ENCODE measurements at regions not wholly inside any gene's neighbourhood (a gene's known extent, or its start where the extent isn't known, plus 50 kb on each side); places are given as distances from the start of the nearest gene placed in this dataset.

DNA sequence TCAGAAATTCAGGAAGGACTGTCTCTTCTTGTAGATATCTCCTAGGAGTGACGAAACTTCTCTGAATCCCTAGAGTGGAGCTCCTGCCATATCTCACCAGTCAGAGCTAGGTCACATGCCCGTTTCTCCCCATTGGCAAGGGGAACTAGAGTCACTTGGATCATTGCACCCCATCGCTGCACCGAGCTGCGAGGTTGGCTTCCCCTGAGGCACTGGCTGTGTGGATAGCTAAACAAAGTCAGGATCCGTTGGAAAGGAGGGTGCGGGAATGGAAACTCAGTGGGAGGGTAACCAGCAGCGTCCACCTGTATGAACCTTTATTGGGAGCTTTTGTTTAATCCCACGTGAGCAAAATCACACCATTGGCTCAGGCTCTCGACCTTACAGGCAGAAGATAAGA is 283.8 kb downstream of the BRD1 start:
- no peaks in the 10 kb centered on the region for H3K9me3 ChIP-seq (ENCODE audit: low read length)
- ChIA-PET POLR2A (no interaction called here), CTCF (ENCODE audit: low intra/inter-chr PET ratio, low total read pairs) (no interaction called here)
- H2AFZ ChIP-seq (ENCODE audit: low read length): no peak overlapping the region
- TF ChIP-seq ZFX (CRISPR knock-in tag; IDR thresholded peaks at IDR 0.05; ENCODE audit: low read depth) (no peak), DMAP1 (CRISPR knock-in tag; IDR thresholded peaks at IDR 0.05) (no peak), SP5 (CRISPR knock-in tag; IDR thresholded peaks at IDR 0.05; ENCODE audit: borderline replicate concordance, low read depth) (no peak), ZSCAN12 (CRISPR knock-in tag; IDR thresholded peaks at IDR 0.05) (no peak), KMT2A (CRISPR knock-in tag; IDR thresholded peaks at IDR 0.05) (no peak)
- TF ChIP-seq, protein P1, sequence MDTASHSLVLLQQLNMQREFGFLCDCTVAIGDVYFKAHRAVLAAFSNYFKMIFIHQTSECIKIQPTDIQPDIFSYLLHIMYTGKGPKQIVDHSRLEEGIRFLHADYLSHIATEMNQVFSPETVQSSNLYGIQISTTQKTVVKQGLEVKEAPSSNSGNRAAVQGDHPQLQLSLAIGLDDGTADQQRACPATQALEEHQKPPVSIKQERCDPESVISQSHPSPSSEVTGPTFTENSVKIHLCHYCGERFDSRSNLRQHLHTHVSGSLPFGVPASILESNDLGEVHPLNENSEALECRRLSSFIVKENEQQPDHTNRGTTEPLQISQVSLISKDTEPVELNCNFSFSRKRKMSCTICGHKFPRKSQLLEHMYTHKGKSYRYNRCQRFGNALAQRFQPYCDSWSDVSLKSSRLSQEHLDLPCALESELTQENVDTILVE (CRISPR knock-in tag; IDR thresholded peaks at IDR 0.05): no peak
- TF ChIP-seq, protein P2, sequence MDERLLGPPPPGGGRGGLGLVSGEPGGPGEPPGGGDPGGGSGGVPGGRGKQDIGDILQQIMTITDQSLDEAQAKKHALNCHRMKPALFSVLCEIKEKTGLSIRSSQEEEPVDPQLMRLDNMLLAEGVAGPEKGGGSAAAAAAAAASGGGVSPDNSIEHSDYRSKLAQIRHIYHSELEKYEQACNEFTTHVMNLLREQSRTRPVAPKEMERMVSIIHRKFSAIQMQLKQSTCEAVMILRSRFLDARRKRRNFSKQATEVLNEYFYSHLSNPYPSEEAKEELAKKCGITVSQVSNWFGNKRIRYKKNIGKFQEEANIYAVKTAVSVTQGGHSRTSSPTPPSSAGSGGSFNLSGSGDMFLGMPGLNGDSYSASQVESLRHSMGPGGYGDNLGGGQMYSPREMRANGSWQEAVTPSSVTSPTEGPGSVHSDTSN (CRISPR knock-in tag; IDR thresholded peaks at IDR 0.05): no peak
- TF ChIP-seq, protein P3, sequence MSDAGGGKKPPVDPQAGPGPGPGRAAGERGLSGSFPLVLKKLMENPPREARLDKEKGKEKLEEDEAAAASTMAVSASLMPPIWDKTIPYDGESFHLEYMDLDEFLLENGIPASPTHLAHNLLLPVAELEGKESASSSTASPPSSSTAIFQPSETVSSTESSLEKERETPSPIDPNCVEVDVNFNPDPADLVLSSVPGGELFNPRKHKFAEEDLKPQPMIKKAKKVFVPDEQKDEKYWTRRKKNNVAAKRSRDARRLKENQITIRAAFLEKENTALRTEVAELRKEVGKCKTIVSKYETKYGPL (CRISPR knock-in tag; IDR thresholded peaks at IDR 0.05): no peak
- TF ChIP-seq, protein P4, sequence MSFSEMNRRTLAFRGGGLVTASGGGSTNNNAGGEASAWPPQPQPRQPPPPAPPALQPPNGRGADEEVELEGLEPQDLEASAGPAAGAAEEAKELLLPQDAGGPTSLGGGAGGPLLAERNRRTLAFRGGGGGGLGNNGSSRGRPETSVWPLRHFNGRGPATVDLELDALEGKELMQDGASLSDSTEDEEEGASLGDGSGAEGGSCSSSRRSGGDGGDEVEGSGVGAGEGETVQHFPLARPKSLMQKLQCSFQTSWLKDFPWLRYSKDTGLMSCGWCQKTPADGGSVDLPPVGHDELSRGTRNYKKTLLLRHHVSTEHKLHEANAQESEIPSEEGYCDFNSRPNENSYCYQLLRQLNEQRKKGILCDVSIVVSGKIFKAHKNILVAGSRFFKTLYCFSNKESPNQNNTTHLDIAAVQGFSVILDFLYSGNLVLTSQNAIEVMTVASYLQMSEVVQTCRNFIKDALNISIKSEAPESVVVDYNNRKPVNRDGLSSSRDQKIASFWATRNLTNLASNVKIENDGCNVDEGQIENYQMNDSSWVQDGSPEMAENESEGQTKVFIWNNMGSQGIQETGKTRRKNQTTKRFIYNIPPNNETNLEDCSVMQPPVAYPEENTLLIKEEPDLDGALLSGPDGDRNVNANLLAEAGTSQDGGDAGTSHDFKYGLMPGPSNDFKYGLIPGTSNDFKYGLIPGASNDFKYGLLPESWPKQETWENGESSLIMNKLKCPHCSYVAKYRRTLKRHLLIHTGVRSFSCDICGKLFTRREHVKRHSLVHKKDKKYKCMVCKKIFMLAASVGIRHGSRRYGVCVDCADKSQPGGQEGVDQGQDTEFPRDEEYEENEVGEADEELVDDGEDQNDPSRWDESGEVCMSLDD (CRISPR knock-in tag; IDR thresholded peaks at IDR 0.05; ENCODE audit: borderline replicate concordance): no peak
- TF ChIP-seq, protein P5, sequence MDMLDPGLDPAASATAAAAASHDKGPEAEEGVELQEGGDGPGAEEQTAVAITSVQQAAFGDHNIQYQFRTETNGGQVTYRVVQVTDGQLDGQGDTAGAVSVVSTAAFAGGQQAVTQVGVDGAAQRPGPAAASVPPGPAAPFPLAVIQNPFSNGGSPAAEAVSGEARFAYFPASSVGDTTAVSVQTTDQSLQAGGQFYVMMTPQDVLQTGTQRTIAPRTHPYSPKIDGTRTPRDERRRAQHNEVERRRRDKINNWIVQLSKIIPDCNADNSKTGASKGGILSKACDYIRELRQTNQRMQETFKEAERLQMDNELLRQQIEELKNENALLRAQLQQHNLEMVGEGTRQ (IDR thresholded peaks at IDR 0.05; ENCODE audit: low read depth, low read length): no peak
- TF ChIP-seq, protein P5 (CRISPR knock-in tag; IDR thresholded peaks at IDR 0.05; ENCODE audit: borderline replicate concordance): no peak
- no peak overlapping the region for H3K27ac ChIP-seq (ENCODE audit: extremely low read length, insufficient read depth, low read length)
- no TSS peak for BruUV-seq (replicated peaks)
- H3K4me3 ChIP-seq (replicated peaks in 1 of 3; ENCODE audit: insufficient read depth in 1 of 3, low read depth in 2 of 3, low read length in 3 of 3): no peak overlapping the region
- DNase-seq (ENCODE audit: low spot score): no peak
- no peak overlapping the region for H3K9ac ChIP-seq (ENCODE audit: insufficient read depth, low read depth, low read length)
- in situ Hi-C loops (cut with HindIII; ENCODE audit: extremely low pct_ligation_motif_present, low pct_unique_long_range_greater_than_20kb) (no loop called here), intact Hi-C loops (cut with micrococcal nuclease; ENCODE audit: unreplicated experiment) (no loop called here)
- H4K20me1 ChIP-seq (ENCODE audit: insufficient read depth, low read length): no peaks in the 10 kb centered on the region
- FAIRE-seq: no peak
- no peaks in the 10 kb centered on the region for H3K79me2 ChIP-seq (ENCODE audit: insufficient read depth, low read length)
- ATAC-seq: no peak
- peaks cover 3 to 39% of the 10 kb centered on the region in 2 experiments for H3K27me3 ChIP-seq (ENCODE audit: control insufficient read depth in 1 of 2, insufficient read depth in 2 of 2, low read length in 2 of 2)
- peaks cover 12% of the 10 kb centered on the region for H3K4me1 ChIP-seq (ENCODE audit: insufficient read depth, low read length)
- no peak overlapping the region for H3K4me2 ChIP-seq (ENCODE audit: low read depth, low read length)
- no peaks in the 10 kb centered on the region for H3K36me3 ChIP-seq (replicated peaks in 1 of 2; ENCODE audit: control insufficient read depth in 1 of 2, insufficient read depth in 2 of 2, low read length in 2 of 2)
- 0% methylated on average over 9 of the region's 10 CpGs for WGBS (ENCODE audit: low lambda C conversion rate)

Measured in HepG2 (cell line).